ENCODE measurements at regions not wholly inside any gene's neighbourhood (a gene's known extent, or its start where the extent isn't known, plus 50 kb on each side); places are given as distances from the start of the nearest gene placed in this dataset.

DNA sequence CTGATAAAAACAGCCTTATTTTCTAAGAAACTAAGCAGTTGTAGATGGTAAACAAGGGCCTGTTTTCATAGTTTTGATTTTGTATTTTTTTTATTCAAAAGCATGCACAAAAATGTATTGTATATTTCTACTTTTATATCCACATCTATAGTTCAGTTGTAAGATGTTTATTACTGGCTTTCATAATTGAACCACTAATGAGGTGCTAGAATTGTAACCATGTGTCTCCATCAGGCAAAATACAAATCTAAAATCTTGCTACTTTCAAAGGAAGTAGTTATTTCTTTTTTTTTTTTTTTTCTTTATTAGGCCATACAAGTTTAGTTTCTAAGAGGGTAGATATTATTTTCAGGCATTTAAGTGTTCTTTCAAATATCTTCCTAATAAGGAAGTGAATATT is 1755.0 kb downstream of the MAT2B start:
- TF ChIP-seq POLR2AphosphoS5 (IDR thresholded peaks at IDR 0.05) (no peak), POLR2A (IDR thresholded peaks at IDR 0.05) (no peak), EP300 (IDR thresholded peaks at IDR 0.05; ENCODE audit: low read depth) (no peak)
- TF ChIP-seq, protein P1, sequence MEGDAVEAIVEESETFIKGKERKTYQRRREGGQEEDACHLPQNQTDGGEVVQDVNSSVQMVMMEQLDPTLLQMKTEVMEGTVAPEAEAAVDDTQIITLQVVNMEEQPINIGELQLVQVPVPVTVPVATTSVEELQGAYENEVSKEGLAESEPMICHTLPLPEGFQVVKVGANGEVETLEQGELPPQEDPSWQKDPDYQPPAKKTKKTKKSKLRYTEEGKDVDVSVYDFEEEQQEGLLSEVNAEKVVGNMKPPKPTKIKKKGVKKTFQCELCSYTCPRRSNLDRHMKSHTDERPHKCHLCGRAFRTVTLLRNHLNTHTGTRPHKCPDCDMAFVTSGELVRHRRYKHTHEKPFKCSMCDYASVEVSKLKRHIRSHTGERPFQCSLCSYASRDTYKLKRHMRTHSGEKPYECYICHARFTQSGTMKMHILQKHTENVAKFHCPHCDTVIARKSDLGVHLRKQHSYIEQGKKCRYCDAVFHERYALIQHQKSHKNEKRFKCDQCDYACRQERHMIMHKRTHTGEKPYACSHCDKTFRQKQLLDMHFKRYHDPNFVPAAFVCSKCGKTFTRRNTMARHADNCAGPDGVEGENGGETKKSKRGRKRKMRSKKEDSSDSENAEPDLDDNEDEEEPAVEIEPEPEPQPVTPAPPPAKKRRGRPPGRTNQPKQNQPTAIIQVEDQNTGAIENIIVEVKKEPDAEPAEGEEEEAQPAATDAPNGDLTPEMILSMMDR (IDR thresholded peaks at IDR 0.05), result no peak

All from transverse colon (tissue), 4 donors.